HUES48 (cell line): ENCODE measurements at regions not wholly inside any gene's neighbourhood (a gene's known extent, or its start where the extent isn't known, plus 50 kb on each side); places are given as distances from the start of the nearest gene placed in this dataset.

Source experiments
- H3K27ac ChIP-seq: one replicate; pipeline ENCODE4 v1.7.0; 2013; ENCODE audit warnings: low read depth, low read length, inconsistent platforms
- H3K27me3 ChIP-seq: 2 replicates; pipeline ENCODE4 v1.6.1; 2013; ENCODE audit warnings: mild to moderate bottlenecking, low read length; ENCODE audit not compliant: control insufficient read depth, insufficient read depth
- H3K36me3 ChIP-seq: 2 replicates; pipeline ENCODE4 v1.6.1; 2013; ENCODE audit warnings: low read length; ENCODE audit not compliant: control insufficient read depth, insufficient read depth
- H3K4me1 ChIP-seq: 2 replicates; pipeline ENCODE4 v1.6.1; 2013; ENCODE audit warnings: mild to moderate bottlenecking, low read length; ENCODE audit not compliant: control insufficient read depth, insufficient read depth
- H3K4me3 ChIP-seq: 2 replicates; pipeline ENCODE4 v1.5.1; 2013; ENCODE audit warnings: mild to moderate bottlenecking, low read depth, low read length
- H3K9ac ChIP-seq: 2 replicates; pipeline ENCODE4 v1.6.1; 2013; ENCODE audit warnings: mild to moderate bottlenecking, low read depth, low read length, moderate library complexity
- H3K9me3 ChIP-seq: 2 replicates; pipeline ENCODE4 v1.6.1; 2013; ENCODE audit warnings: low read length; ENCODE audit not compliant: control insufficient read depth, insufficient read depth

DNA sequence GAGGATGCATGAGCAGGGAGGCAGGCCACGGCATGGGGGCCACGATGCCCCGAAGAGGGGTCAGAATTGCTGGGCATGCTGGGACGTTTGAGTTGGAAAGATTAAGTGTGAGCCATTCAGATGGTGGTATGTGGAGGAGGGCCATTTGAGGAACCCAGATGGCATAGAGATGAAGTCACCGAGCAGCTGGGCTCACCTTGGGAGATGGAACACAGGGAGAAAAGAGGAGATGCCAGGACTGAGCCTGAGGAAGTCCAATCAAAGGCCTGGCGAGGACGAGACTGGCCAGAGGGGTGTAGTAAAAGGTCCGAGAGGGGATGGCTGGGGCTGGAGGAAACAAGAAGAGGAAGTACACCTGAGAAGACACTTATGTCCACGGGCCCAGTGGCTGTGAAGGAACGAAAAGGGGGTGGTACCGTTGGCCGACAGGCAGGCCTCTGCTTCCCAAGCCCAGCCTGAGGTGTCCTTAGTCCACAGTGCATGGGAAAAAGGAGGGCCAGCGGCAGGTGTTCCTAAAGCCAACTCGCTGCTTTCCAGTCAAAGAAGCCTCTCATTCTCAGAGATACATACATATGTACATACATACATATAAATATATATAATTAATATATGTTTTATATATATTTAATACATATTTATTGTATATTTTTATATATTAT is 54.6 kb upstream of the CLCN4 start:
- Histone ChIP-seq H3K27me3 (no peaks in the 10 kb centered on the region), H3K9me3 (no peaks in the 10 kb centered on the region), H3K27ac (no peak overlapping the region), H3K9ac (no peak overlapping the region), H3K4me1 (no peaks in the 10 kb centered on the region), H3K4me3 (no peak overlapping the region), H3K36me3 (peaks cover 19% of the 10 kb centered on the region)

DNA sequence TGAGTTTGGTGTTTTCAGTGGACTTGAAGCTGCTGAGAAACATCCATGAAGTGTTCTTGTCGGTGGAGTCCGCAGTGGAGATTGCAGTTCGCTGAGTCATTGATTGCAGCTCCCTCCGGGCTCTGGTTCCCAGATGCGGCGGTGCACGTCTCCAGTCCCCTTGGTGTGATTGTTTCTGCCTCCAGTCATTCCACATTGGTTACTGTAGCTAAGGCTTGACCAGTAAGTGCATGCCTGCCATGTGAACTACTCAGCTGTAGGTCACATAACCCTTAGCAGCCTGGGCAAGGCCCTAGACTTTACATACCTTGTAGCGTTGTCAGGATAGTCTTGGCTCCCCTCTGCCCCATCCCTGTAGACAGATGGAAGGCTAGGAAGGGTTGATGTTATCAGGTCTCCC is 53.8 kb upstream of the CLCN4 start:
- H3K9ac ChIP-seq: no peak overlapping the region
- no peaks in the 10 kb centered on the region for H3K4me1 ChIP-seq
- no peaks in the 10 kb centered on the region for H3K27me3 ChIP-seq
- H3K36me3 ChIP-seq: peaks cover 19% of the 10 kb centered on the region
- H3K27ac ChIP-seq: no peak overlapping the region
- H3K4me3 ChIP-seq: no peak overlapping the region
- no peaks in the 10 kb centered on the region for H3K9me3 ChIP-seq

DNA sequence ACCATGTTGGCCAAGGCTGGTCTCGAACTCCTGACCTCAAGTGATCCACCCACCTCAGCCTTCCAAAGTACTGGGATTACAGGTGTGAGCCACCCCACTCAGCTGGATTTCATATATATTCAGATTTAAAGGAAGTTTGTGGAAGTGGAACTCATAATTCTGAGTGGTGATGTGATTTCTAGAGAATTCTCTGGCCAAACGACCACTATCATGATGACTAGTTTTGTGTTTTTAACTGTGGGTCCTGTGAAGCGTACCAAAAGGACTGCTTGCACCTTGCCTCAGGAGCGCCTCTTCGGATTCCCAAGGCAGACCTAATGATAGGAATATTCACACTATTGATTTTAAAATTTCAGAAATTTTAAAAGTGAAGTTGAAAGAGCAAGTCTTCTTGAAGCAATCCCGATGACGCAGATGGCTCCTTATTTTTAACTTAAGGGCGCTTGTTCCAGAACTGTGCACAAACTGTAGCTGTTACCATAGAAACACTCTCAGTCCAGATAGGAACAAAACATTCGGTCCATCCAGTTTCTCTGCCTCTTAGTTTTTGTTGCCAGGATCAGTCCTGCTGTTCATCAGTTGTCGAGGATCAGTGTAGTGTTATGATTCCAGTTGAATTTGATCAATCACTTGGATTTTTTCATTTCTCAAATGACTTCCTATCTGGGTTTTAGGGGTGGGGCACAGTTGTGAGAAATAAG is 51.7 kb upstream of the CLCN4 start:
- Histone ChIP-seq H3K36me3 (peaks cover 9% of the 10 kb centered on the region), H3K4me3 (no peak overlapping the region), H3K9ac (no peak overlapping the region), H3K27ac (no peak overlapping the region), H3K4me1 (no peaks in the 10 kb centered on the region), H3K9me3 (no peaks in the 10 kb centered on the region), H3K27me3 (no peaks in the 10 kb centered on the region)

DNA sequence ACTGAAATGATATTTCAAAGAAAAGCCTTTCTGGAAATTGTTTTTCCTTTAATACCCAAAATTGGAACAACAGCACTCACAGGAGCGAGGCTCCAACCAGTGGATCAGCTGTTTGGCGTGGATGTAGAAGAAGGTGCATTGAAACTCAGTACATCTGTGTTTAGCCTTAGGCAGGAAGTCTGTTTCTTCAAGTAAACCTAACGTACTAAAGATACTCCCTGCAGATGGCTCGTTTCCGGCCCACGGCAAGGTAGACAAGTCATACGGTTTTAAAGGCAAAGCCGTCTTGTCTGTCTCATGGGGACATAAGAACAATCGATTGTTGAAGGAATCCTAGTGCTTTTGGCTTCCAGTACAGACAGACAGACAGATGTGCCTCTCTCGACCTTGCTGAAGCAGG is 50.0 kb upstream of the CLCN4 start:
- no peaks in the 10 kb centered on the region for H3K27me3 ChIP-seq
- H3K9ac ChIP-seq: no peak overlapping the region
- no peaks in the 10 kb centered on the region for H3K9me3 ChIP-seq
- H3K36me3 ChIP-seq: peaks cover 5% of the 10 kb centered on the region; the same call in 1 of the 2 replicates
- no peak overlapping the region for H3K27ac ChIP-seq
- no peaks in the 10 kb centered on the region for H3K4me1 ChIP-seq
- H3K4me3 ChIP-seq: no peak overlapping the region
